ENCODE measurements at regions not wholly inside any gene's neighbourhood (a gene's known extent, or its start where the extent isn't known, plus 50 kb on each side); places are given as distances from the start of the nearest gene placed in this dataset.

GRCh38 chr19:7415163-7415856 lies 66.6 kb downstream of the ARHGEF18 start:
- TF ChIP-seq, protein P1, sequence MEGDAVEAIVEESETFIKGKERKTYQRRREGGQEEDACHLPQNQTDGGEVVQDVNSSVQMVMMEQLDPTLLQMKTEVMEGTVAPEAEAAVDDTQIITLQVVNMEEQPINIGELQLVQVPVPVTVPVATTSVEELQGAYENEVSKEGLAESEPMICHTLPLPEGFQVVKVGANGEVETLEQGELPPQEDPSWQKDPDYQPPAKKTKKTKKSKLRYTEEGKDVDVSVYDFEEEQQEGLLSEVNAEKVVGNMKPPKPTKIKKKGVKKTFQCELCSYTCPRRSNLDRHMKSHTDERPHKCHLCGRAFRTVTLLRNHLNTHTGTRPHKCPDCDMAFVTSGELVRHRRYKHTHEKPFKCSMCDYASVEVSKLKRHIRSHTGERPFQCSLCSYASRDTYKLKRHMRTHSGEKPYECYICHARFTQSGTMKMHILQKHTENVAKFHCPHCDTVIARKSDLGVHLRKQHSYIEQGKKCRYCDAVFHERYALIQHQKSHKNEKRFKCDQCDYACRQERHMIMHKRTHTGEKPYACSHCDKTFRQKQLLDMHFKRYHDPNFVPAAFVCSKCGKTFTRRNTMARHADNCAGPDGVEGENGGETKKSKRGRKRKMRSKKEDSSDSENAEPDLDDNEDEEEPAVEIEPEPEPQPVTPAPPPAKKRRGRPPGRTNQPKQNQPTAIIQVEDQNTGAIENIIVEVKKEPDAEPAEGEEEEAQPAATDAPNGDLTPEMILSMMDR (IDR thresholded peaks at IDR 0.05; ENCODE audit: insufficient read depth, low read depth, low read length) = no peak
- ChIA-PET CTCF (interaction anchor here (1.0 kb wide), 1 partner anchor 9 kb away, joined by 4 read pairs; no protein-coding TSS in a partner anchor), POLR2A (no interaction called here)
- Histone ChIP-seq H3K36me3 (ENCODE audit: control insufficient read depth, insufficient read depth, low read length) (no peaks in the 10 kb centered on the region), H3K4me3 (ENCODE audit: low read depth, low read length) (no peak overlapping the region), H3K27me3 (ENCODE audit: control insufficient read depth, insufficient read depth, low read length) (no peaks in the 10 kb centered on the region)
- no peak for DNase-seq (ENCODE audit: low read depth)

GRCh38 chr19:7415857-7416371 lies 67.2 kb downstream of the ARHGEF18 start:
- POLR2A ChIA-PET = no interaction called here
- DNase-seq (ENCODE audit: low read depth) = no peak
- Histone ChIP-seq H3K36me3 (ENCODE audit: control insufficient read depth, insufficient read depth, low read length) (peaks cover 3% of the 10 kb centered on the region; the same call in 1 of the 2 replicates), H3K27me3 (ENCODE audit: control insufficient read depth, insufficient read depth, low read length) (no peaks in the 10 kb centered on the region), H3K4me3 (ENCODE audit: low read depth, low read length) (no peak overlapping the region)
- TF ChIP-seq, protein P1 (IDR thresholded peaks at IDR 0.05; ENCODE audit: insufficient read depth, low read depth, low read length) = no peak
- CTCF ChIA-PET = interaction anchor here (1.0 kb wide), 1 partner anchor 8 kb away, joined by 4 read pairs; no protein-coding TSS in a partner anchor

- ChIA-PET CTCF (no interaction called here), POLR2A (no interaction called here)
- no peak for DNase-seq (ENCODE audit: low read depth)
- no peak overlapping the region for H3K4me3 ChIP-seq (ENCODE audit: low read depth, low read length)
- TF ChIP-seq, protein P1 (IDR thresholded peaks at IDR 0.05; ENCODE audit: insufficient read depth, low read depth, low read length) = no peak
- H3K36me3 ChIP-seq (ENCODE audit: control insufficient read depth, insufficient read depth, low read length) = peaks cover 3% of the 10 kb centered on the region; the same call in 1 of the 2 replicates
- no peaks in the 10 kb centered on the region for H3K27me3 ChIP-seq (ENCODE audit: control insufficient read depth, insufficient read depth, low read length)
Observed at GRCh38 chr19:7417671-7418324, 69.1 kb downstream of the ARHGEF18 start.

DNA sequence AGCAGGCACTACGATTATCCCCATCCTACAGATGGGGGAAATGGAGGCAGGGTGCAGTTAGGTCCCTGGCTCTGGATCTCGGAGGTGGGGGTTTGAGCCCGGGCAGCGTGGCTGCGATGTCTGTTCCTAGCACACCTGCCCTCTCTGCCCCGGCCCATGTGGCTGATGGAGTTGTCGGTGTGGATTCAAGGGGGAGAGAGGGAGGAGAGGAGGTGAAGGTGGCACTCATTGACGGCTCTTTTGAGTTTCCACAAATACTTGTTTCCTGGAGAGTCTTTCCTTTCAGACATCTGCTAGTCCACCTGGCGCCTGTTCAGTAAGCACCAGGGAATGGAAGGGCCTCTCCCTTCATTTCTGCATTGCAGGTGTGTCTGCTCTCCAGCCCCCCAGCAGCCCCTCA lies 69.9 kb downstream of the ARHGEF18 start:
- TF ChIP-seq, protein P1 (IDR thresholded peaks at IDR 0.05; ENCODE audit: insufficient read depth, low read depth, low read length) = no peak
- no peak for DNase-seq (ENCODE audit: low read depth)
- no peak overlapping the region for H3K4me3 ChIP-seq (ENCODE audit: low read depth, low read length)
- ChIA-PET CTCF (no interaction called here), POLR2A (no interaction called here)
- peaks cover 3% of the 10 kb centered on the region; the same call in 1 of the 2 replicates for H3K36me3 ChIP-seq (ENCODE audit: control insufficient read depth, insufficient read depth, low read length)
- no peaks in the 10 kb centered on the region for H3K27me3 ChIP-seq (ENCODE audit: control insufficient read depth, insufficient read depth, low read length)

DNA sequence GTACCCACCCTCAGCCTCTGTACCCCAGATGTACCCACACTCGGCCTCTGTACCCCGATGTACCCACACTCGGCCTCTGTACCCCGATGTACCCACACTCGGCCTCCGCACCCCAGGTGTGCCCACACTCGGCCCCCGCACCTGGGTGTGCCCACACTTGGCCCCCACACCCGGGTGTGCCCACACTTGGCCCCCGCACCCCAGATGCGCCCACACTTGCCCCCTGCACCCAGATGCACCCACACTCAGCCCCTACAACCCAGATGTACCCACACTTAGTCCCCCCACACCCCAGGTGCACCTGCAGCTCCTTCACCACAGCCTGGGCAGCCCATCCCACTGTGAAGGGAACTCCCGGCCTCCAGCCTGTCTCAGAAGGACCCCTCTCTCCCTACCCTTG lies 69.7 kb downstream of the PEX11G start:
- no peak for DNase-seq (ENCODE audit: low read depth)
- TF ChIP-seq, protein P1 (IDR thresholded peaks at IDR 0.05; ENCODE audit: insufficient read depth, low read depth, low read length) = no peak
- ChIA-PET CTCF (no interaction called here), POLR2A (no interaction called here)
- Histone ChIP-seq H3K27me3 (ENCODE audit: control insufficient read depth, insufficient read depth, low read length) (no peaks in the 10 kb centered on the region), H3K4me3 (ENCODE audit: low read depth, low read length) (no peak overlapping the region), H3K36me3 (ENCODE audit: control insufficient read depth, insufficient read depth, low read length) (peaks cover 3% of the 10 kb centered on the region; the same call in 1 of the 2 replicates)
